ENCODE measurements at regions not wholly inside any gene's neighbourhood (a gene's known extent, or its start where the extent isn't known, plus 50 kb on each side); places are given as distances from the start of the nearest gene placed in this dataset.

DNA sequence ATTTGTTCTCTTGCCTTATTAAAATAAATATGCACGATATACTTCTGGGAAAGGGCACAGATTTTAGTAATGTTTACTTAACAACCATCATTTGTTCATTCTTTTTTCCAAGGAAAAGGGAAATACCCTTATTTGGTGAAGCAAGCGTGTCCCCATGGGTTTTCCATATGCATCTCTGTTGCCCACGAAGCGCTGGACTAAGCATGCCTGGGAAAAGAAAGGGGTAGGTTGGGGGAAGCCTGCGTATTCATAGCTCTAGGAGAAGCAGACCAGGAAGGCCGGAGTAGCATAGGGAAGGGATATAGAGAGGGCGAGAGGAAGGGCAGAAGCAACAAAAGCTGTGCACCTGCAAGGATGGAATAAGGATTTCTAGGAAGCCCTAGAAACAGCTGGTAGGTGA, 61.8 kb upstream of the ACO1 start (continued):
- TF ChIP-seq PBX3 (IDR thresholded peaks at IDR 0.05; ENCODE audit: insufficient replicate concordance, low read depth, low read length): no peak
- no peak for TF ChIP-seq POLR2A (IDR thresholded peaks at IDR 0.05; ENCODE audit: low read depth, low read length)

- CTCF ChIA-PET: no interaction called here
- no peaks in the 10 kb centered on the region for H3K79me2 ChIP-seq (ENCODE audit: control insufficient read depth, insufficient read depth, low read length)
- 97% methylated on average over 2 of the region's 2 CpGs for WGBS (ENCODE audit: insufficient coverage, insufficient replicate concordance, low lambda C conversion rate, missing lambda C conversion rate)
- FAIRE-seq (no peak), DNase-seq (ENCODE audit: low read depth, low spot score) (no peak), ATAC-seq (no peak)
- H3K4me1 ChIP-seq (ENCODE audit: control insufficient read depth, insufficient read depth, low read length): no peaks in the 10 kb centered on the region
- in situ Hi-C loops (cut with MboI): no loop called here
- BruUV-seq (replicated peaks): no TSS peak
- no peak overlapping the region for H2AFZ ChIP-seq (ENCODE audit: control insufficient read depth, low read depth, low read length)
- SMC1A ChIA-PET (ENCODE audit: uncharacterized antibody, unreplicated experiment): no interaction called here
- no peaks in the 10 kb centered on the region for H4K20me1 ChIP-seq (ENCODE audit: control insufficient read depth, insufficient read depth)
- intact Hi-C loops (cut with micrococcal nuclease; ENCODE audit: unreplicated experiment): no loop called here
- RAD21 ChIA-PET (ENCODE audit: unreplicated experiment): no interaction called here
- no peak overlapping the region for H3K4me3 ChIP-seq
- H3K9me3 ChIP-seq (replicated peaks; ENCODE audit: control insufficient read depth, insufficient read depth, low read length): no peaks in the 10 kb centered on the region
- no peak for TF ChIP-seq CUX1 (IDR thresholded peaks at IDR 0.05; ENCODE audit: insufficient replicate concordance, low read depth, low read length)
- TF ChIP-seq EED (IDR thresholded peaks at IDR 0.05; ENCODE audit: low read depth): no peak
- TF ChIP-seq USF1 (IDR thresholded peaks at IDR 0.05; ENCODE audit: borderline replicate concordance, extremely low read length, insufficient read depth, low read depth, low read length): no peak
- no peak for TF ChIP-seq CTCF (IDR thresholded peaks at IDR 0.05 in 2 of 3, conservative IDR thresholded peaks at IDR 0.05 in 1 of 3; ENCODE audit: control insufficient read depth in 2 of 3, extremely low read depth in 1 of 3, insufficient read depth in 1 of 3, low read depth in 3 of 3, low read length in 3 of 3)
- no peak for TF ChIP-seq NFYB (IDR thresholded peaks at IDR 0.05; ENCODE audit: insufficient read depth, low read depth, low read length)
- H3K27me3 ChIP-seq (replicated peaks in 1 of 2; ENCODE audit: control insufficient read depth in 2 of 2, insufficient read depth in 2 of 2, low read length in 1 of 2): no peaks in the 10 kb centered on the region
- H3K27ac ChIP-seq (ENCODE audit: control insufficient read depth, insufficient read depth): no peak overlapping the region
- no peak overlapping the region for H3K4me2 ChIP-seq (ENCODE audit: control insufficient read depth, insufficient read depth)
- no peaks in the 10 kb centered on the region for H3K36me3 ChIP-seq (ENCODE audit: control insufficient read depth in 2 of 2, insufficient read depth in 2 of 2, low read length in 1 of 2)
- POLR2A ChIA-PET: no interaction called here
- H3K9ac ChIP-seq (ENCODE audit: control insufficient read depth, insufficient read depth, low read length): no peak overlapping the region
These were observed 58.3 kb upstream of the ACO1 start for GRCh38 chr9:32326146-32326545.
